ENCODE measurements at regions not wholly inside any gene's neighbourhood (a gene's known extent, or its start where the extent isn't known, plus 50 kb on each side); places are given as distances from the start of the nearest gene placed in this dataset.
"Not testable (repeated sequence)": the region's sequence is repeated elsewhere in the genome, so short reads cannot be mapped to it uniquely, and the experiment has no call there.

DNA sequence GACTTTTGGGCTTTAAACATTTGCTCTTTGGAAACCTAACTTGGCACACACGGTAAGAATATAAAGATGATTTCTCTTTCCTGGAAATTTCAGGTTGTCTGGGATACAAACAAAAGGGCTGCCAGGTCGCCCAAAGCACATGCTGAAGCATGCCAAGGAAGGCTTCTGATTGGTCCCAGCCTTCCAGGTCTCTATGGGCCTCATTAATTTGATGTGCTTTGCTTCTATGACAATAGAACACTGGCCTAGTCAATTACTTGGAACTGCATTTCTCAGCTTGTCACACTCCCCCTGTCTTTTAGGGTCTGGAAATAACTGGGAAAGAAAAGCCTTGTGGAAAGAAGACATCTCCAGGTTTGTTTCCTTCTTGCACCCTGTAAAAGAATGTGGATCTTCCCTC lies 228.9 kb downstream of the ADCYAP1 start:
- peak; percentile 10 for DNase-seq (ENCODE audit: low spot score)

DNA sequence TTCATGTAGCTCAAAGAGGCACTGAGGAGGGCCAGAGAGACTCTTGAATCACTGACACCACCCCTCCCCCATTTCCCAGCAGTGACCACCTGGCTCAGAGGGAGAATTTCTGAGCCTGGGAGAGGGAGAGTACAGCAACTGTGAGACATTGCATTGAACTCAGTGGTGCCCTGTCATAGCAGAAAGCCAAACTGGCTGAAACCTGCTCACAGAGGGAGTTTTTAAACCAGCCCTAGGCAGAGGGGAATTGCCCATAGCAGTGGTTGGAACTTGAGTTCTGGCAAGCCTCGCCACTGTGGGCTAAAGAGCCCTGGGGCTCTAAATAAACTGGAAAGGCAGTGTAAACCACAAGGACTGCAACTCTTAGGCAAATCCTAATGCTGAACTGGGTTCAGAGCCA lies 243.1 kb downstream of the ADCYAP1 start:
- DNase-seq (ENCODE audit: low spot score) = peak; percentile 10

DNA sequence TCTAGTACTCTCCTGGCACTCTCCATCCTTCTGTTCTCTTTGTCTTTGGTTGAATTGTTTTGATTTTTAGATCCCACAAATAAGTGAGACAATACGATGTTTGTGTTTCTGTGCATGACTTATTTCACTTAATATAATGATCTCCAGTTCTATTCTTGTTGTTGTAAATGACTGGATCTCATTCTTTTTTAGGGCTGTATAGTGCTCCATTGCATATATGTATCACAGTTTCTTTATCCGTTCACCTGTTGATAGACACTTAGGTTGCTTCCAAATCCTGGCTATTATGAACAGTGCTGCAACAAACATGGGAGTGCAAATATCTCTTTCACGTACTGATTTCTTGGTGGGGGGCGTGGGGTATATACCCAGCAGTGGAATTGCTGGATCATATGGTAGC lies 245.0 kb downstream of the ADCYAP1 start:
- DNase-seq (ENCODE audit: low spot score) = no peak

DNA sequence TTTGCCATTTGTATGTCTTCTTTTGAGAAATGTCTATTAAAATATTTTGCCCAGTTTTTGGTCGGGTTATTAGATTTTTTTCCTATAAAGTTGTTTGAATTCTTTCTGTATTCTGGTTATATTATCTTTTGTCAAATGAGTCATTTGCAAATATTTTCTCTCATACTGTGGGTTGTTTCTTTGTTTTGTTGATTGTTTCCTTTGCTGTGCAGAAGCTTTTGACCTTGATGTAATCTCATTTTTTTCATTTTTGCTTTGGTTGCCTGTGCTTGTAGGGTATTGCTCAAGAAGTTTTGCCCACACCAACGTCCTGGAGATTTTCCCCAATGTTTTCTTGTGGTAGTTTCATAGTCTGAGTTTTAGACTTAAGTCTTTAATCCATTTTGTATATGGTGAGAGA lies 245.7 kb downstream of the ADCYAP1 start:
- DNase-seq (ENCODE audit: low spot score) = no peak

DNA sequence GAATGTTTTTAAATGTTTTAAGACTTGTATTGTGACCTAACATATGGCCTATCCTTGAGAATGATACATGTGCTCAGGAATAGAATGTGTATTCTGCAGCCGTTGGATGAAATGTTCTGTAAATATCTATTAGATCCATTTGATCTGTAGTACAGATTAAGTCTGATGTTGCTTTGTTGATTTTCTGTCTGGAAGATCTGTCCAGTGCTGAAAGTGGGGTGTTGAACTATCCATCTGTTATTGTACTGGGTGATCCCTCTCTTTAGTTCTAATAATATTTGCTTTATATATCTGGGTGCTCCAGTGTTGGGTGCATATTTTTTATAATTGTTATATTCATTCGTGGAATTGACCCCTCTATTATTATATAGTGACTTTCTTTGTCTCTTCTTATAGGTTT lies 248.3 kb downstream of the ADCYAP1 start:
- DNase-seq (ENCODE audit: low spot score) = not testable (repeated sequence)

DNA sequence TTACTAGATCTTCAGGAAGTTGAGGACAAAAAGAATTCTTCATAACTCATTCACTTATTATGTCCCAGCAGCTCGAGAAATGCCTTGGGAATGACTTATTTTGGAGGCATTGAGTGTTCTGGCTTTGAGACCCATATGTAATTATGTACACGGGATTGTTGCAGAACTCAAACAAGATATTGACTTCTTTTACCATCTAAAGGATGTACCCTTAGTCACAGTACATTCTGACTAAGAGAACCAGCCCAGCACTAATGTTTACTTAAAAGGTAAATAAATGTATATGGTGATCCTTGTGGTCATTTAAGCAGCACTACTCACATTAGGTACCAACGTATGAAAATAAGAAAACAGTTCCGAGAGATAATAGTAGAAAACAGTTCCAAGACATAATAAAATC lies 268.9 kb downstream of the ADCYAP1 start:
- DNase-seq (ENCODE audit: low spot score) = no peak

DNA sequence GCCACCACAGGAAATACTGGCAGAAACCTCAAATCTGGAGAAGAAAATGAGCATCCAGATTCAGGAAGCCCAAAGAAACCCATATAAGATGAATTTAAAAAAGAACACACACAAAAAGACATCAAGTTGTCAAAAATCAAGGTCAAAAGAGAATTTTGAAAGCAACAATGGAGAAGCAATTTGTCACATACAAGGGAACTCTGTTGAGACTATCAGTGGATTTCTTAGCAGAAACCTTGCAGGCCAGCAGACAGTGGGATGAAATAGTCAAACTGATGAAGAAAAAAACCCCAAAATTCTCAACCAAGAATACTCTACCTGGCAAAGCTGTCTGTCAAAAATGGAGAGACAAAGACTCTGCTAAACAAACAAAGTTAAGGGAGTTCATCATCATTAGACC lies 272.6 kb downstream of the ADCYAP1 start:
- no peak for DNase-seq (ENCODE audit: low spot score)

DNA sequence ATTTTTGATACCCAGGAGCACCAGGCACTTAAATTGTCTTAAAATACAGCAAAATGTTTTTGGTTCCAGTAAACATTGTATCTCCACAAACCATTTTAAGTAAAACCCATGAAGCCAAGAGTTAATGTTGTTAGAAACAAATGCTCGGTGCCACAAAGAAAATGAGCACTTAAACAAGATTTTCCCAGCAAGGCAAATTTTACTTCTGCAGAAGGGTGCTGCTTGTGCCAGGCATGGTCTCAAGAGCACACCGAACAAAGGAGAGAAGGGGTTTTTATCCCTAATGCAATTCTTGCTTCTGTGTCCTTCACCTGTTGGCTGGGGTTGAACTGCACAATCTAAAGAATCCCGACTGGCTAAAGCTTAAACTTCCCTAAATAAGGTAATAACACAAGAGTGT lies 286.7 kb downstream of the ADCYAP1 start:
- DNase-seq (ENCODE audit: low spot score) = no peak

DNA sequence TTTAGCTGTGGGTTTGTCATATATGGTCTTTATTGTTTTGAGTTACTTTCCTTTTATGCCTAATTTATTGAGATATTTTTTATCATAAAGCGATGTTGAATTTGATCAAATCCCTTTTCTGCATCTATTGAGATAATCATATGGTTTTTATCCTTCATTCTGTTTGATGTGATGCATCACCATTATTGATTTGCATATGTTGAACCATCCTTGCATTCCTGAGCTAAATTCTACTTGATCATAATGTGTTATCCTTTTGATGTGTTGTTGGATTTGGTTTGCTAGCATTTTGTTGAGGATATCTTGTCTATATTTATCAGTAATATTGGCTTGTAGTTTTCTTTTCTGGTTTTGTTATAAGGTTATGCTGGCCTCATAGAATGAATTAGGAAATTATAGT lies 308.5 kb downstream of the ADCYAP1 start:
- no peak for DNase-seq (ENCODE audit: low spot score)

DNA sequence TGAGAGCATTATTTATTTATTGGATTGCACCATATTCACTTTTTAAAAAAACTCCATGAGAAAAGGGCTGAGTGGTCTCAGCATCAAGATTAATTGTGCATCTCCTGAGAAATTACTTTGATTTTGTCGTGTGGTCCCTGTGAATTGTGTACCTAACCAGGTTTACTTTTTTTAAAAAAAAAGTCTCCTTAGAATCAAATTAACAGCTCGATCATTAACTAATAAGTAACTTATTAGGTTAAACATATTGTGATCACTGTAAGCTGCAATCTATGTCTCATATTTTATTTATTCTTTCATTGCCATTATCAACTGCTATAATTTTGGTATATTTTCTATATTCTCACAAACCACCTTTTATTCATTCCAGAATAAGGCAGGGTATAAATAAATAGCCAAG lies 318.2 kb downstream of the ADCYAP1 start:
- no peak for DNase-seq (ENCODE audit: low spot score)

DNA sequence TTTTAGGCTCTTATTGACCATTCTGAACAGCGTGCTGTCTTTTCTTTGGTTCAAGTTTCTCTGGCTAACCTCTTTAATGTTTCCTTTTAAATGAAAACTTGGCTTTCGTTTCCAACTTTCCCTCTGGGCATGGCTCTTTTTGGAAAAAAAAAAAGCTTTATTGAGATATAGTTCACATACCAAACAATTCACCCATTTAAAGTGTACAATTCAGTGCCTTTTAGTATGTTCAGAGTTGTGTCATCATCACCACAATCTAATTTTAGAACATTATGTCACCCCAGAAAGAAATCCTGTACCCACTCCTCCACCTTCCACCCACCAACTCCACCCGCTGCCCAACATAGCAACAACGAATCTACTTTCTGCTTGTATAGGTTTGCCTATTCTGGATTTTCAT lies 322.4 kb downstream of the ADCYAP1 start:
- no peak for DNase-seq (ENCODE audit: low spot score)

DNA sequence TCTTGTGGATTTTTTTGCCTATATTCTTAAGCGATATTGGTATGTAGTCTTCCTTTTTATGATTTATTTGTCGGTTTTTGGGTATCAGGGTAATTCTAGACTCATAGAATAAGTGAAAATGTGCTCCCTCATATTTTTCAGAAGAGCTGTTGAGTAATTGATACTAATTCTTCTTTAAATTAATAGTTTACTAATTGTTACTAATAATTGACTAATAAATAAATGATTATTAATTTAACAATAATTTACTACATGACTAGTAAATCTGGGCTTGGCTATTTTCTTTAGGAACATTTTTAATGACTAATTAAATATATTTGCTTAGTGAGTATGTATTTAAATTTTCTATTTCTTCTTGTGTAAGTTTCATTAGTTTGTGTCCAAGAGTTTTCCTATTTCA lies 325.0 kb downstream of the ADCYAP1 start:
- DNase-seq (ENCODE audit: low spot score) = no peak

DNA sequence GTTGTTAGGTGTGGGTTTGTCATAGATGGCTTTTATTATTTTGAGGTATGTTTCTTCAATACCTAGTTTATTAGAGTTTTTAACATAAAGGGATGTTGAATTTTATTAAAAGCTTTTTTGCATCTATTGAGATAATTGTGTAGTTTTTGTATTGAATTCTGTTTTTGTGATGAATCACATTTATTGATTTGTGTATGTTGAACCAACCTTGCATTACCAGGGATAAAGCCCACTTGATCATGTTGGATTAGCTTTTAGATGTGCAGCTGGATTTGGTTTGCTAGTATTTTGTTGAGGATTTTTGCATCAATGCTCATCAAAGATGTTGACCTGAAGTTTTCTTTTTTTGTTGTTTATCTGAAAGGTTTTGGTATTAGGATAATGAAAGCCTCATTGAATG lies 328.2 kb downstream of the ADCYAP1 start:
- DNase-seq (ENCODE audit: low spot score) = no peak

DNA sequence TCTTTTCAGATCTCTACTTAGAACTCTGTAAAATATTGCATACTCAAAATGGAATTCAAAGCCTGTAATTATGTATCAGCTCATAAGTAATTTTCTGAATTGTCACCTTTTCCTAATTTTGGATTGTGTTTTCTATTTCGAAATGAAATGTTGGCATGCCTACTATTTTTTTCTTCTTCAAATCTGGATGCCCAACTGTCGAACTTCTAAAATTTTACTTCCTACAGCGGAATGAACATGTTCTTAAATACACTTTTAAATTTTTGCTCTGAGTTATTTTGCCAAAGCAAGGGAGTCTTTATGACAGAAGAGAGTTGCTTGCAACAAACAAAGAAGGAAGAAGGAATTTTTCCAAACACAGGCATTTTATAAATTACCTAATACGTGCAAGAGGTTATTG lies 336.0 kb downstream of the ADCYAP1 start:
- DNase-seq (ENCODE audit: low spot score) = no peak

DNA sequence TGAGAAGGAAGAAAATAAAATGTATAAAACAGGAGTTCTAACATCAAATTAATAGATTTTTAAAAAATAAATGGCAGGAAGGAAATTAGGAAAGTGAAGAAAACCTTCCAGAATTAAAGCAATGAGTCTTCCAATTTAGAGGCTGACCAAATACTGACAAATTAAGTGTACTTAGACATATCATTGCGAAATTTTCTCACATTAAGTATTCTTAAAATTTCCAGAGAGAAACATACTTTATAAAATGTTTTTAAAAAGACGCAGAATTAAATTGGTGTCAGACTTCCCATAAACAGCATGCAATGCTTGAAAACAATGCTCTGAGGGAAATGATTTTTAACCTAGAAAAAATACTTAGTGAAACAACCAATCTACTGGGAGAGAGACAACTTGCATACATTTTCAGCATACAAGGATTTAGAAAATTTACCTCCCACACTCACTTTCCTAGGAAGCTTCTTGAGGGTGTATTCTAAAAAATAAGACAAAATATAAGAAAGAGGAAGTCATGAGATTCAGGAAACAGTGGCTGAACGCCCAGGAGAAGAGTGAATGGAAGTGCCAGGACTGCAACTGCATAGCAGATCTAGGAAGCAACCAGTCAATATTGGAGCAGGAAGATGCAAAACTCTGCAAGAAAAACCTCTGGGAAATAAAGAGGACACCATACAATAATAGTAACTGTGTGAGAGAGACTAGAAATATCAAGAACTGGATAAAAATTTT lies 339.9 kb downstream of the ADCYAP1 start:
- DNase-seq (ENCODE audit: low spot score) = no peak

DNA sequence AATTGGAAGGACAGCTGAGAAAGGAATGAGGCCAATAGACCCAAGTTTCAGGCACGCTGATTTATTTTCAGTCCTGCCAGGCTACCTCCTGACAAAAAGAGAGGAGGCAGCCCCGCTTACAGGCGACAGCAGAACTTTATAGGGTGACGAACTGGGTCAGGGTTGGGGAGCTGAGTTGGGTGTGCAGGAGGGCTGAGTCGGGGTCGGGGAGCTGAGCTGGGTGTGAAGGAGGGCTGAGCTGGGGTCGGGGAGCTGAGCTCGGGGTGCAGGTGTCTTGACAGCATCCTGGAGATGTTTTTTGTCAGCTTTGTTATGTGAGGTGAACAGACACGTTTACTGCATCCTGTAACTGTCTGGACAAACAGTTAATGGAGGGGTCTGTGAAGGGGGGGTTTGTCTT lies 342.2 kb downstream of the ADCYAP1 start:
- DNase-seq (ENCODE audit: low spot score) = no peak

DNA sequence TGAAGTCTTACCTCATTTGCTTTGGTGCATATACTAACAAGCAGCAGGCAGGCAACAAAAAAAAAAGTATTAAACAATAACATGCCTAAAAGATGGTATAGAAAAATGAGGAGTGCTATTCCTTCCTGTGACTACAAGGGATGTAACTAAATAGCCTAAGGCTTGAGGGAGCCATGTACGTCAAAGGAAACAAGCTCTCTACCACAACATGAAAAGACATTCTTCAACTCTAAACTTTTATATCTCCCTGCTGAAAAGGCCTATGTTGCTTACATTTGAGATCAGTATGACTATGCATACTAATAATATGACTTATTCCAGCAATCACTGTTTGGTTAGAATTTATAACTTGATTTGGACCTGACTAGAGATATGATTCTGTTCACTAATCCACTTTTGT lies 347.9 kb downstream of the ADCYAP1 start:
- DNase-seq (ENCODE audit: low spot score) = no peak

DNA sequence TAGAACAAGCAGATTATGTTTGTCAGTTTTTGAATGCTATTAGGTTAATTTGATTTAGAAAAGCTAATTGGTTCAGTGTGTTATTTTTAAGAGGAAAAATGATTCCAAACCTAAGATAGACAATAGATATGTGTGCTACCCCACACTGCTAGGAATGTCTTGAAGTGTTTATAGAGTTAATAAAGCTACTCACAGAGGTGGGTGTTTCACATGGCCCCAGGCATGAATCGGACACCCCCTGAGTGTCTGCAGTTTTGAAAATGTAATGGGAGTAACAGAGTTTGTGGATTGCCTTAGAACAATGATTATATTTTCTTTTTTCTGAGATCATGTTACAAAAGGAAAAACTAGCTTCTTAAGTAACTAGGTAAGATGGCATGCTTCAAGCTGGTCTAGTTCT lies 348.3 kb downstream of the ADCYAP1 start:
- no peak for DNase-seq (ENCODE audit: low spot score)

DNA sequence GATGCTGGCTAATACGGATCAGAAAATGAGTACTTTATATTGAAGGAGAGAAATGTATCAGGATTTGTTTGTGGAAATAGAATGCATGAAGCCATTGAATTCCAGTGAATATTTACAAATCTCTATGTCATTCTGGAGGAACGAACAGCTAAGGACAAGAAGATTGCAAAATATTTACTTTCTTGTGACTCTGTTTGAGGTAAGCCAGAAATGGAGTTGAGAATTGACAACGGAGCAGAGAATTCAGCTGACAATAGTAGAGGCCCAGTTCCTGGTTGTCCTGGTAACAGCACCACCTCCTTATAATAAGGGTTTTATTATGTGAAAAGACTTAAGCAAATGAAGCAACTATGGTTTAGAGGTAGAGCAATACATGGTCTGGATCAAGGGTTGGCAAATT lies 349.2 kb downstream of the ADCYAP1 start:
- no peak for DNase-seq (ENCODE audit: low spot score)

DNA sequence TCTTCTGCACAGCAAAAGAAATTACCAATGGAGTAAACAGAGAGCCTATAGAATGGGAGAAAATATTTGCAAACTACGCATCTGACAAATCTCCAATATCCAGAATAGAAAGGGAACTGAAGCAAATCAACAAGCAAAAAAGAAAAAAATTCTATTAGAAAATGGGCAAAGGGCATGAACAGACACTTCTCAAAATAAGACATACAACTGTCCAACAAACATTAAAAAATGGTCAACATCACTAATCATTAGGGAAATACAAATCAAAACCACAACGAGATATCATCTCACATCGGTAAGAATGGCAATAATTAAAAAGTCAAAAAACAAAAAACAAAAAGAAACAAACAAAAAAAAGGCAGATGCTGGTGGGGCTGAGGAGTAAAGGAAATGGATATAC lies 356.4 kb downstream of the ADCYAP1 start:
- DNase-seq (ENCODE audit: low spot score) = no peak

DNA sequence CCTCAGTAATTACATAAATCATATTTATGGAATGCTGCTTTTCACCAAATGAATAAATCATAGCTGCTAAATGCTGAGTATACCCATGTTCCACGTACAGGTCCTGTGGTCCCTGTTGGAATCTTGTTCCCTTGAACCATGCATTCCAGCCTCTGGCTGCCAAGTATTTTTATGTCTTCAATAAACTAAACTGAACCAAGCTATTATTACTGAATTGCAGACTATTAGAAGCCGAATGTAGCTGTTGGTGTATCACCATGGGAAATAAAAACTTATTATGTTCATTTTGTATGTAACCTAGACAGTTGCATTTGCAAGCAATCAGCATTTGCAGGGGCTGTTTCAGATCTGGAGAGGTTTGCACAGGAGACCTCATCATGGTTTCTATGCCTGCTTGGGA lies 362.4 kb downstream of the ADCYAP1 start:
- DNase-seq (ENCODE audit: low spot score) = no peak

DNA sequence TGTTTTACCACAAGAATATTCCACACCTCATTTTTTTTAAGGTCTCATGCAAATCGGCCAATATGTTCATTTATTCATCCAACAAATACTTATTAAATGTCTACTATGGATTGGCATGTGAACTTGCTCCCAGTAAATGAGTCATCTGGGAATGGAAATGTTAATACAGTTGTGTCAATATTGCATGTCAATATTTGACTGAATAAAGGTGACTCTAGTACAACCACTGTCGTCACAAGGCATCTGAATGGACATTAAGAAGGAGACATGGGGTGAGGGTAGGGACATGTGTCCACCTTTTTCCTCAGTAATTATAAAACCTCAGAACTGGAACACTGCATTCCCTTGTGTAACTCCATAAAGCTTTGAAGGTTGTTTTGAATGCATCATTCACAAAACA lies 365.4 kb downstream of the ADCYAP1 start:
- DNase-seq (ENCODE audit: low spot score) = no peak

DNA sequence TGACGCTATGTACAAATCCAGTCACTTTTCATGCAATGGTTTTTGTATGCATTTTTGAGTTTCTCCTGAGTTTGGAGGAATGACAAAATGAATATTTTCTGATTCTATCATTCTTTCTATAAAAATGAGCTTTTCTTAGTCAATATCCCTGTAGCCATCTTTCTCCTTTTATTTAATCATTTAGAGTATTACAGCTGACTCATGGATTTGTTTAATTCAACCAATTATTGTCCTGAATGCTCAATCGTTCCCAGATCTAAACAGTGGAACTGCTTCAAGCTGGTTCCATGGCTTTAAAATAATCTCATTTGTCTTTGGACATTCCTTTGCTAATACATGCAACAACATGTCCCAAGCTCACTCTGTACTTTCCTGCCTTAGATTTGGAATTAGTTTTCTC lies 368.8 kb downstream of the ADCYAP1 start:
- no peak for DNase-seq (ENCODE audit: low spot score)

DNA sequence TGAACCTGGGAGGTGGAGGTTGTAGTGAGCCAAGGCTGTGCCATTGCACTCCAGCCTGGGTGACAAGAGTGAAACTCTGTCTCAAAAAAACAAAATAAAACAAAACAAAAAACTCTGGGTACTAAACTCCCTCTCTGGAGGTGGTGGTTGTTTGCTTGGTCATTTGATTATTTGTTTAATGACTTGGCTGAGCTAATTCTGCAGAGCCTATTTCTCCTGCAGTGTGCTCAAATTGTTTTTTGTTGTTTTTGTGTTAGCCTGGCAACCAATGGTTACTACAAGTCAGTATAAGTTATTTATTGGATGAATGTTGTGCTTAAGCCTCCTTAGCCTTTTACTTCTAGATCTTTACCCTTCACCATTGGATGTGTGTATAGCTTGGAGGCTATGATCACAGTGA lies 387.5 kb downstream of the ADCYAP1 start:
- DNase-seq (ENCODE audit: low spot score) = no peak

DNA sequence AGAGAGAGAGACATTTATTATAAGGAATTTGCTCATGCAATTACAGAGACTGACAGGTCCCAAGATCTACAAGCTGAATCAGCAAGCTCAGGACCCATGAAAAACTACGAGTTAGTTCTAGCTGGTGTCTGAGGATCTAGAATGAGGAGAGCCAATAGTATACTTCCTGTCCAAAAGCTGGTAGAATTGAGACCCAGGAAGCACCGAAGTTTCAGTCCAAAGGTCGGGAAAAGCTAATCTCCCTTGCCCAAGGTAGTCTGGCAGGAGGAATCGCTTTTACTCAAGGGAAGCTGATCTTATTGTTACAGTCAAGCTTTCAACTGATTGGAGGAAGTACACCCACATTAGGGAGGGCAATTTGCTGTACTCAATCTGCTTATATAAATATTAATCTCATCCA lies 389.6 kb downstream of the ADCYAP1 start:
- DNase-seq (ENCODE audit: low spot score) = no peak

Data from iPS-NIHi11 (cell line).